OCI-LY3 (cell line): ENCODE measurements at regions not wholly inside any gene's neighbourhood (a gene's known extent, or its start where the extent isn't known, plus 50 kb on each side); places are given as distances from the start of the nearest gene placed in this dataset.
A peak's percentile ranks its signal among the peaks of the same experiment; 100 is the strongest.

Experiments used
- H2AFZ ChIP-seq: fragments of 200-600, 300-600 bp; shearing (Covaris generic); 2 replicates; pipeline ENCODE4 v1.6.0; 2014; ENCODE audit warnings: antibody characterized with exemption, low read depth, low read length
- H3K27ac ChIP-seq: fragments of 200-600, 300-600 bp; sonication (generic); 2 replicates; pipeline ENCODE4 v1.5.1; 2014; ENCODE audit warnings: mild to moderate bottlenecking, low read length, moderate library complexity, mixed read lengths
- H3K27me3 ChIP-seq: fragments of 200-600, 300-600 bp; sonication (generic); 2 replicates; pipeline ENCODE4 v1.6.1; 2014; ENCODE audit warnings: low read depth, low read length, mixed read lengths
- H3K36me3 ChIP-seq: fragments of 200-600, 300-600 bp; sonication (generic); replicated peaks from 2 replicates; pipeline ENCODE3; 2014; ENCODE audit warnings: low read depth, low read length, mixed read lengths
- H3K4me1 ChIP-seq: fragments of 300-600, 200-600 bp; sonication (generic); 2 replicates; pipeline ENCODE4 v1.6.1; 2014; ENCODE audit warnings: low read length, mixed read lengths
- H3K4me2 ChIP-seq: fragments of 200-600, 300-600 bp; sonication (generic); 2 replicates; pipeline ENCODE4 v1.6.1; 2014; ENCODE audit warnings: low read length, mixed read lengths
- H3K4me3 ChIP-seq: fragments of 300-600, 200-600 bp; sonication (generic); 2 replicates; pipeline ENCODE4 v1.5.1; 2014; ENCODE audit warnings: antibody characterized with exemption, mild to moderate bottlenecking, low read length, moderate library complexity
- H3K79me2 ChIP-seq: fragments of 300-600, 200-600 bp; shearing (Covaris generic); 2 replicates; pipeline ENCODE4 v1.6.1; 2014; ENCODE audit warnings: mild to moderate bottlenecking, low read length, mixed read lengths
- H3K9ac ChIP-seq: fragments of 300-600, 200-600 bp; shearing (Covaris generic); 2 replicates; pipeline ENCODE4 v1.6.0; 2014; ENCODE audit warnings: mild to moderate bottlenecking, low read length, moderate library complexity
- H3K9me3 ChIP-seq: fragments of 200-600, 300-600 bp; shearing (Covaris generic); 2 replicates; pipeline ENCODE4 v1.6.1; 2014; ENCODE audit warnings: low read length, mixed read lengths; ENCODE audit not compliant: insufficient read depth
- H4K20me1 ChIP-seq: fragments of 200-600, 300-600 bp; sonication (generic); 2 replicates; pipeline ENCODE4 v1.6.1; 2016; ENCODE audit warnings: low read length, mixed read lengths; ENCODE audit not compliant: insufficient read depth
- CTCF ChIP-seq: fragments of 200-600, 300-600 bp; sonication (generic); IDR thresholded peaks from 2 replicates; pipeline ENCODE4 v1.5.1; 2014; ENCODE audit warnings: antibody characterized with exemption, low read length, low read depth
- EZH2phosphoT487 ChIP-seq: fragments of 200-600 bp; shearing (Covaris generic); IDR thresholded peaks from 2 replicates; pipeline ENCODE4 v1.6.1; 2018; ENCODE audit warnings: antibody characterized with exemption, mixed run types, low read depth

- peak overlapping the region; percentile 89 for H3K9ac ChIP-seq
- H3K9me3 ChIP-seq: peaks cover 33% of the 10 kb centered on the region
- H3K27ac ChIP-seq: peak overlapping the region; percentile 98
- no peaks in the 10 kb centered on the region for H3K79me2 ChIP-seq
- H3K27me3 ChIP-seq: no peaks in the 10 kb centered on the region
- peaks cover 41% of the 10 kb centered on the region for H3K36me3 ChIP-seq
- H3K4me1 ChIP-seq: peaks cover 51% of the 10 kb centered on the region
- TF ChIP-seq CTCF: no peak
- TF ChIP-seq EZH2phosphoT487: no peak
- H3K4me3 ChIP-seq: peak overlapping the region; percentile 41
- H2AFZ ChIP-seq: no peak overlapping the region
- H4K20me1 ChIP-seq: no peaks in the 10 kb centered on the region
- peak overlapping the region; percentile 74 for H3K4me2 ChIP-seq
Observed at GRCh38 chr12:125406131-125406530, 340.9 kb downstream of the AACS start.

GRCh38 chr12:125408718-125409117, 343.5 kb downstream of the AACS start:
- Histone ChIP-seq H3K27ac (no peak overlapping the region), H3K79me2 (no peaks in the 10 kb centered on the region), H3K27me3 (no peaks in the 10 kb centered on the region), H3K4me1 (peaks cover 47% of the 10 kb centered on the region), H3K9me3 (peaks cover 28% of the 10 kb centered on the region), H2AFZ (no peak overlapping the region), H3K36me3 (peaks cover 35% of the 10 kb centered on the region), H4K20me1 (no peaks in the 10 kb centered on the region), H3K4me2 (no peak overlapping the region), H3K4me3 (no peak overlapping the region), H3K9ac (no peak overlapping the region)
- TF ChIP-seq EZH2phosphoT487: no peak
- no peak for TF ChIP-seq CTCF

- H3K9ac ChIP-seq: no peak overlapping the region
- no peak overlapping the region for H3K27ac ChIP-seq
- no peaks in the 10 kb centered on the region for H3K79me2 ChIP-seq
- no peak overlapping the region for H3K4me3 ChIP-seq
- peaks cover 24% of the 10 kb centered on the region for H3K36me3 ChIP-seq
- TF ChIP-seq CTCF (no peak), EZH2phosphoT487 (no peak)
- H3K4me2 ChIP-seq: no peak overlapping the region
- H2AFZ ChIP-seq: no peak overlapping the region
- no peaks in the 10 kb centered on the region for H4K20me1 ChIP-seq
- H3K4me1 ChIP-seq: peaks cover 17% of the 10 kb centered on the region
- peaks cover 19% of the 10 kb centered on the region for H3K9me3 ChIP-seq
- no peaks in the 10 kb centered on the region for H3K27me3 ChIP-seq
Observed at GRCh38 chr12:125412506-125412905, 347.3 kb downstream of the AACS start.

GRCh38 chr12:125417446-125417845, 352.2 kb downstream of the AACS start:
- peak overlapping the region; percentile 93 for H3K27ac ChIP-seq
- H3K4me1 ChIP-seq: peaks cover 34% of the 10 kb centered on the region
- H3K36me3 ChIP-seq: peaks cover 31% of the 10 kb centered on the region
- peak overlapping the region; percentile 18; the same call in 1 of the 2 replicates for H3K9ac ChIP-seq
- H4K20me1 ChIP-seq: no peaks in the 10 kb centered on the region
- no peak overlapping the region for H3K4me2 ChIP-seq
- no peak overlapping the region for H2AFZ ChIP-seq
- H3K79me2 ChIP-seq: no peaks in the 10 kb centered on the region
- no peaks in the 10 kb centered on the region for H3K27me3 ChIP-seq
- no peak overlapping the region for H3K4me3 ChIP-seq
- TF ChIP-seq EZH2phosphoT487: no peak
- no peak for TF ChIP-seq CTCF
- peaks cover 44% of the 10 kb centered on the region for H3K9me3 ChIP-seq
